Transverse colon (tissue), 3 donors: ENCODE measurements at regions not wholly inside any gene's neighbourhood (a gene's known extent, or its start where the extent isn't known, plus 50 kb on each side); places are given as distances from the start of the nearest gene placed in this dataset.

Source experiments
- EP300 ChIP-seq: sonication (generic); formaldehyde crosslinking; IDR thresholded peaks from one replicate; pipeline ENCODE4 v1.6.1; 2017; ENCODE audit warnings: antibody characterized with exemption, low read depth
- TF ChIP-seq, protein P1 (sequence below), 5 experiments: fragments of 200-600 bp in 3 of 5; fragments of 450-650 bp in 2 of 5; sonication (generic) in 3 of 5; IDR thresholded peaks; 1 replicate in 2 of 5; 2 replicates in 3 of 5; pipeline ENCODE4 v1.5.1; 2016 to 2017; ENCODE audit warnings: antibody characterized with exemption in 5 of 5, inconsistent platforms in 3 of 5, mild to moderate bottlenecking in 2 of 5, moderate library complexity in 1 of 5

DNA sequence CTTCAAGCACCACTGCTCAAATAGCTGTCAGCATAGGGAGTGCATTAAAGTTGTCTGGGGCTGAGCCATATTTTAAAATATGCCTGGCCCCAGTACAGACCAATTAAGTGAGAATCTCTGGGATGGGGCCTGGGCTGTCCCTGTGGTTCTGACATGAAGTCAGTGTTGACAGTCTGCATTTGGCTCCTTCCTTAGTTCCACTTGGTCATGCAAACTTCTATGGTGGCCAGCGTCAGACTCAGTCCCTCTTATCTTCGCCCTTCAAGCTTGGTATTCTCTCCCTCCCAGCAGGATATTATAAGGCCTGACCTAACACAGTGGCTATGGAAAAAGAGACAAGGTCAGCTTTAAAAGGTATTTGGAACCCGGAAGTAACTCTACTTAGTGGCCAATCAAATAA, 177.2 kb downstream of the PMP22 start:
- no peak for TF ChIP-seq EP300
- TF ChIP-seq, protein P1, sequence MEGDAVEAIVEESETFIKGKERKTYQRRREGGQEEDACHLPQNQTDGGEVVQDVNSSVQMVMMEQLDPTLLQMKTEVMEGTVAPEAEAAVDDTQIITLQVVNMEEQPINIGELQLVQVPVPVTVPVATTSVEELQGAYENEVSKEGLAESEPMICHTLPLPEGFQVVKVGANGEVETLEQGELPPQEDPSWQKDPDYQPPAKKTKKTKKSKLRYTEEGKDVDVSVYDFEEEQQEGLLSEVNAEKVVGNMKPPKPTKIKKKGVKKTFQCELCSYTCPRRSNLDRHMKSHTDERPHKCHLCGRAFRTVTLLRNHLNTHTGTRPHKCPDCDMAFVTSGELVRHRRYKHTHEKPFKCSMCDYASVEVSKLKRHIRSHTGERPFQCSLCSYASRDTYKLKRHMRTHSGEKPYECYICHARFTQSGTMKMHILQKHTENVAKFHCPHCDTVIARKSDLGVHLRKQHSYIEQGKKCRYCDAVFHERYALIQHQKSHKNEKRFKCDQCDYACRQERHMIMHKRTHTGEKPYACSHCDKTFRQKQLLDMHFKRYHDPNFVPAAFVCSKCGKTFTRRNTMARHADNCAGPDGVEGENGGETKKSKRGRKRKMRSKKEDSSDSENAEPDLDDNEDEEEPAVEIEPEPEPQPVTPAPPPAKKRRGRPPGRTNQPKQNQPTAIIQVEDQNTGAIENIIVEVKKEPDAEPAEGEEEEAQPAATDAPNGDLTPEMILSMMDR (IDR thresholded peaks at IDR 0.05), result no peak
